ENCODE measurements at regions not wholly inside any gene's neighbourhood (a gene's known extent, or its start where the extent isn't known, plus 50 kb on each side); places are given as distances from the start of the nearest gene placed in this dataset.

DNA sequence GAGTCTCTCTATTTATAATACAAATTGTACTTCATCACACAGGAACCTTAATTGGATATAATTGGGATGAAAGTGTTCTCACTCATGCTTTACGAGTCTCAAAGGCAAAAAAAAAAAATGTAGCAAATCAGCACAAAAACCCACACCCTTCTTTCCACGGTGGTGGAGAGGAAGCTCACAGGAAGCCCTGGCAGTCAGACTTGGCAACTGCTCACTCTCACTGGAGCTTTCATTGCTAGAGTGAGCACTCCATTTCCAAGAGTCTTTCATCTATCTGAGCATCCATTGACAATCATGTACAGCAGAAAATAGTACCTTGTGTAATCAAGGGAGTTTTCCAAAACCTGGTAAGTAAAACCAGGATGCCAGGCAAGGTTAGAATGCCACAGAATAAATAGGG is 2159.4 kb upstream of the AGA start:
- Histone ChIP-seq H3K4me1 (no peaks in the 10 kb centered on the region), H3K9me3 (no peaks in the 10 kb centered on the region), H3K36me3 (ENCODE audit: control insufficient read depth, insufficient read depth, low read length) (no peaks in the 10 kb centered on the region), H3K27me3 (replicated peaks; ENCODE audit: control insufficient read depth, insufficient read depth, low read length) (no peaks in the 10 kb centered on the region), H3K4me3 (ENCODE audit: low read depth, low read length) (no peak overlapping the region)
- ChIA-PET POLR2A (no interaction called here), CTCF (no interaction called here)
- Mint-ChIP-seq H3K27me3 (ENCODE audit: insufficient read depth, unreplicated experiment) (no peaks in the 10 kb centered on the region), H3K27ac (ENCODE audit: unreplicated experiment) (no peak overlapping the region), H3K4me3 (ENCODE audit: unreplicated experiment) (no peak overlapping the region), H3K4me1 (ENCODE audit: low read depth, unreplicated experiment) (no peaks in the 10 kb centered on the region), H3K9me3 (ENCODE audit: unreplicated experiment) (no peaks in the 10 kb centered on the region), H3K36me3 (ENCODE audit: insufficient read depth, unreplicated experiment) (no peaks in the 10 kb centered on the region)
- no peak for DNase-seq
- BruUV-seq (replicated peaks) = no TSS peak
- TF ChIP-seq, protein P1, sequence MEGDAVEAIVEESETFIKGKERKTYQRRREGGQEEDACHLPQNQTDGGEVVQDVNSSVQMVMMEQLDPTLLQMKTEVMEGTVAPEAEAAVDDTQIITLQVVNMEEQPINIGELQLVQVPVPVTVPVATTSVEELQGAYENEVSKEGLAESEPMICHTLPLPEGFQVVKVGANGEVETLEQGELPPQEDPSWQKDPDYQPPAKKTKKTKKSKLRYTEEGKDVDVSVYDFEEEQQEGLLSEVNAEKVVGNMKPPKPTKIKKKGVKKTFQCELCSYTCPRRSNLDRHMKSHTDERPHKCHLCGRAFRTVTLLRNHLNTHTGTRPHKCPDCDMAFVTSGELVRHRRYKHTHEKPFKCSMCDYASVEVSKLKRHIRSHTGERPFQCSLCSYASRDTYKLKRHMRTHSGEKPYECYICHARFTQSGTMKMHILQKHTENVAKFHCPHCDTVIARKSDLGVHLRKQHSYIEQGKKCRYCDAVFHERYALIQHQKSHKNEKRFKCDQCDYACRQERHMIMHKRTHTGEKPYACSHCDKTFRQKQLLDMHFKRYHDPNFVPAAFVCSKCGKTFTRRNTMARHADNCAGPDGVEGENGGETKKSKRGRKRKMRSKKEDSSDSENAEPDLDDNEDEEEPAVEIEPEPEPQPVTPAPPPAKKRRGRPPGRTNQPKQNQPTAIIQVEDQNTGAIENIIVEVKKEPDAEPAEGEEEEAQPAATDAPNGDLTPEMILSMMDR (IDR thresholded peaks at IDR 0.05; ENCODE audit: insufficient read depth in 1 of 2, low read depth in 1 of 2, low read length in 1 of 2, severe bottlenecking in 1 of 2, unreplicated experiment in 1 of 2) = no peak
- intact Hi-C loops (cut with micrococcal nuclease; ENCODE audit: unreplicated experiment) = no loop called here

DNA sequence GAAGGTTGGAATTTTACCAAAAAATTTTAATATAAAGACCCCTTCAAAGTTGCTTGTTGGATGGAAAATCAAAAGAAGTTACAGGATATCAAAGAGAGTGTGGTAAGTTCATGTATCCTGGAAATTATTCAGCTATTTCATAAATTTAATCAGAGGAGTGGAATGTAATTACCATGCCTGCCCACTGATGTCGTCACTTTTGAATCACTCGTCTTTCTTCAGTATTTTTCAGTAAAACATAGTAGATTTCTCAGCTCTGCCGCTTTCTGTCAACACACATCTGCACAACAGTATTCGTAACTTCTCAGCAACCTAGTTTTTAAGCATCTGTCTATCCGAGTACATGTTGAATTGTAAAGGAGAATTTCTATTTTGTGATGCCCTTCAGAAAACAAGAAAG is 2163.0 kb upstream of the AGA start:
- CTCF ChIA-PET = no interaction called here
- H3K4me3 Mint-ChIP-seq (ENCODE audit: unreplicated experiment) = no peak overlapping the region
- H3K27ac Mint-ChIP-seq (ENCODE audit: unreplicated experiment) = no peak overlapping the region
- Histone ChIP-seq H3K36me3 (ENCODE audit: control insufficient read depth, insufficient read depth, low read length) (no peaks in the 10 kb centered on the region), H3K4me3 (ENCODE audit: low read depth, low read length) (no peak overlapping the region), H3K9me3 (no peaks in the 10 kb centered on the region), H3K4me1 (no peaks in the 10 kb centered on the region), H3K27me3 (replicated peaks; ENCODE audit: control insufficient read depth, insufficient read depth, low read length) (no peaks in the 10 kb centered on the region)
- no peaks in the 10 kb centered on the region for H3K4me1 Mint-ChIP-seq (ENCODE audit: low read depth, unreplicated experiment)
- POLR2A ChIA-PET = no interaction called here
- H3K27me3 Mint-ChIP-seq (ENCODE audit: insufficient read depth, unreplicated experiment) = no peaks in the 10 kb centered on the region
- BruUV-seq (replicated peaks) = no TSS peak
- DNase-seq = no peak
- H3K36me3 Mint-ChIP-seq (ENCODE audit: insufficient read depth, unreplicated experiment) = no peaks in the 10 kb centered on the region
- intact Hi-C loops (cut with micrococcal nuclease; ENCODE audit: unreplicated experiment) = no loop called here
- TF ChIP-seq, protein P1 (IDR thresholded peaks at IDR 0.05; ENCODE audit: insufficient read depth in 1 of 2, low read depth in 1 of 2, low read length in 1 of 2, severe bottlenecking in 1 of 2, unreplicated experiment in 1 of 2) = no peak
- H3K9me3 Mint-ChIP-seq (ENCODE audit: unreplicated experiment) = no peaks in the 10 kb centered on the region

DNA sequence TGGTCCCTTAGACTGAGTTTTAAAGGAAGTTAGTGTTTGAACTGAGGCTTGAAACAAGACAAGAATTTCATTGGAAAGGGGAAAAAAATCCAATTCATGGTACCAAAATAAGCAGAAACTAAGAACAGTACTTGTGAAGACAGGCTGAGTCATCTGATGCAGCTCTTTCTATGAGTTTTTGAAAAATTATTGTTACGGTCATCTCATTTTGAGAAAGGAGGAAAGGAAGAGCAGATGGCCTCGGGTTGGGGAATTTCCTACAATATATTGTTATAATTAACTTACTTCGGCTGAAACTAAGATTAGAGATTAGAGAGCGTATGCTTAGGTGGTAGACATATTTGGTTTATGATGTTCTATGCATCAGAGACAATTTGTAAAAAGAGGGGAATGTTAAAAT is 2164.8 kb upstream of the AGA start:
- TF ChIP-seq, protein P1 (IDR thresholded peaks at IDR 0.05; ENCODE audit: insufficient read depth in 1 of 2, low read depth in 1 of 2, low read length in 1 of 2, severe bottlenecking in 1 of 2, unreplicated experiment in 1 of 2) = no peak
- no peak overlapping the region for H3K4me3 Mint-ChIP-seq (ENCODE audit: unreplicated experiment)
- Histone ChIP-seq H3K4me3 (ENCODE audit: low read depth, low read length) (no peak overlapping the region), H3K36me3 (ENCODE audit: control insufficient read depth, insufficient read depth, low read length) (no peaks in the 10 kb centered on the region), H3K4me1 (no peaks in the 10 kb centered on the region), H3K27me3 (replicated peaks; ENCODE audit: control insufficient read depth, insufficient read depth, low read length) (no peaks in the 10 kb centered on the region), H3K9me3 (no peaks in the 10 kb centered on the region)
- intact Hi-C loops (cut with micrococcal nuclease; ENCODE audit: unreplicated experiment) = no loop called here
- H3K4me1 Mint-ChIP-seq (ENCODE audit: low read depth, unreplicated experiment) = no peaks in the 10 kb centered on the region
- CTCF ChIA-PET = no interaction called here
- no peak for DNase-seq
- no peaks in the 10 kb centered on the region for H3K27me3 Mint-ChIP-seq (ENCODE audit: insufficient read depth, unreplicated experiment)
- no peaks in the 10 kb centered on the region for H3K9me3 Mint-ChIP-seq (ENCODE audit: unreplicated experiment)
- no peaks in the 10 kb centered on the region for H3K36me3 Mint-ChIP-seq (ENCODE audit: insufficient read depth, unreplicated experiment)
- POLR2A ChIA-PET = no interaction called here
- no peak overlapping the region for H3K27ac Mint-ChIP-seq (ENCODE audit: unreplicated experiment)
- no TSS peak for BruUV-seq (replicated peaks)

Data from Caco-2 (cell line).